VCaP (cell line): ENCODE measurements at regions not wholly inside any gene's neighbourhood (a gene's known extent, or its start where the extent isn't known, plus 50 kb on each side); places are given as distances from the start of the nearest gene placed in this dataset.

Source experiments
- H3K27ac ChIP-seq: fragments of 450-650 bp; 2 replicates; pipeline ENCODE4 v1.5.1; 2017
- TF ChIP-seq, protein P1 (sequence below): fragments of 450-650 bp; conservative IDR thresholded peaks from 2 replicates; pipeline ENCODE4 v1.5.1; 2017; ENCODE audit warnings: mild to moderate bottlenecking, moderate library complexity

DNA sequence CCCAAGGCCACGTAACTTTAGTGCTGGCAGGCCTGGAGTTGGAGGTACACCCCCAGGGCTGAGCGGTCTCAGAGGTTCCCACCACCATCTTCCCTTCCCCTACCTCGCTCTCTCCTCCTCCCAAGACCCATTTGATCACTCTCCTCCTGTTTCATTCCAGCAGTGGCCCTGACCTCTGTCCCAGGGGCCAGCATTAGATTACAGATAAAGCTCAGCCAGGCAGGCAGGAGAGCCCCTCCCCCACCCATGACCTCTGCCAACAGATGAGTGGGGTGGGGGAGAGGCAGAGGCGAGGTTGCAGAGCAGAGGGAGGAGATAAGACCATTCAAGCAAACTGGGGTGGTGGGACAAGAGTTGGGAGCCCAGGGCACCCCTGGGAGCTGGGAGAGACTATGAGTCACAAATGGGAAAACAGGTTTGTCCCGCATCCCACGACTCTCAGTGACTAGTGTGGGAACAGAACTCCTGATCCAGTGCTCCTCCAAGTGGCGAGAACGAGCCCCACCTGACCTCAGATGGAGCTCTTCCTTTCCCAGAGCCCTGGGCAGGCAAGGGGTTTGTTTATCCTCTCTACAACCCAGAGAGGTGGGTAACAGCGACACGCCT lies 367.9 kb downstream of the MN1 start:
- H3K27ac ChIP-seq, result no peak overlapping the region
- TF ChIP-seq, protein P1, sequence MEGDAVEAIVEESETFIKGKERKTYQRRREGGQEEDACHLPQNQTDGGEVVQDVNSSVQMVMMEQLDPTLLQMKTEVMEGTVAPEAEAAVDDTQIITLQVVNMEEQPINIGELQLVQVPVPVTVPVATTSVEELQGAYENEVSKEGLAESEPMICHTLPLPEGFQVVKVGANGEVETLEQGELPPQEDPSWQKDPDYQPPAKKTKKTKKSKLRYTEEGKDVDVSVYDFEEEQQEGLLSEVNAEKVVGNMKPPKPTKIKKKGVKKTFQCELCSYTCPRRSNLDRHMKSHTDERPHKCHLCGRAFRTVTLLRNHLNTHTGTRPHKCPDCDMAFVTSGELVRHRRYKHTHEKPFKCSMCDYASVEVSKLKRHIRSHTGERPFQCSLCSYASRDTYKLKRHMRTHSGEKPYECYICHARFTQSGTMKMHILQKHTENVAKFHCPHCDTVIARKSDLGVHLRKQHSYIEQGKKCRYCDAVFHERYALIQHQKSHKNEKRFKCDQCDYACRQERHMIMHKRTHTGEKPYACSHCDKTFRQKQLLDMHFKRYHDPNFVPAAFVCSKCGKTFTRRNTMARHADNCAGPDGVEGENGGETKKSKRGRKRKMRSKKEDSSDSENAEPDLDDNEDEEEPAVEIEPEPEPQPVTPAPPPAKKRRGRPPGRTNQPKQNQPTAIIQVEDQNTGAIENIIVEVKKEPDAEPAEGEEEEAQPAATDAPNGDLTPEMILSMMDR, result no peak

DNA sequence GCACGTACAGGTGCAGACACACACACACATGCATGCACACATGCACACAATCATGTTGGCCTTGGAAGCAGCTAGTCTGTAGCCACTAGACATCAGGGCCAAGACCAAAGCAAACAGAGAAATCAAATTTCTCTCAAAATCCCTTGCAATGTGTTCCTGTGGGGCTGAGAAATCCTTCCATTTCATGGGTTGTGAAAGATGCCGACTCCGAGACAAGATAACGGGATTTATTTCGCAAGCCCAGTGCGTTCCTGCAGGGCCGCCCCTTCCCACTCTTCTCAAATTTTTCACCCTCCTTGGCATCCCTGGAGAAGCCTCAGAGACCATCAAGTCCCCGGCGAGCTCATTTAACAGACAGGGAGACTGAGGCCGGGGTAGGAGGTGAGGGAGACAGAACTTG lies 366.7 kb downstream of the MN1 start:
- TF ChIP-seq, protein P1, result no peak
- H3K27ac ChIP-seq, result no peak overlapping the region

DNA sequence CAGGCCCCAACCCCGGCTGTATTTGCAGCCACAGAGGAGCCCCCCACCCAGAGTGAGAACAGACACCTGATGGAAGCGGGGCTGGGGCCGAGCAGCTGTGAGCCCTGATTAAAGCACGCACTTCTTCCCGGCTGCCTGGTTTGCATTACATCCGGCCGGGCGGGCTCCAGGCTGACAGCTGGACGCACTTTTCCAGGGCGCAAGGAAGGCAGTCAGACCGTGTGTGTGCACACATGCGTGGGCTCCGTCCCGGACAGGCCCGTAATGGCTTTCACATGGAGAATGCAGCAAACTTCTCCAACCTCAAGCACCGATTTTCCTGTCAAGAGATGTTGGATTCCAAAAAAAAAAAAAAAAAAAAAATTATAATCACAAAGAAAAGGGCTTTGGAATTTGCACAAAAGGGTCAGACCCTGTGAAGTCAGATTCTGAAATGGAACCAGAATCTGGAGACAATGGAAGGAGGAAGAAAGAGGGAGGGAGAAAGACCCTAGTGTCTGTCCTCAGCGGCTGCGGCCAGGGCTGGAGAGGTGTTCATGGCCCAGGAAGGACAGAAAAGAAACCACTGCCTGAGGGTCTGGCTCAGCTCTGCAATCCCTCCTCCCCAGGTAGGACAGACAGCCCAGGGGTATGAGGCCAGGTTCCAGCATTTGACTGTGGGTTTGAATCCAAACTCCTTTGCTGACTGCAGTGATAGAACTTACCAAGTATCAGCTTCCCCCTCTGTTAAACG lies 365.5 kb downstream of the MN1 start:
- H3K27ac ChIP-seq, result no peak overlapping the region
- TF ChIP-seq, protein P1, result no peak

DNA sequence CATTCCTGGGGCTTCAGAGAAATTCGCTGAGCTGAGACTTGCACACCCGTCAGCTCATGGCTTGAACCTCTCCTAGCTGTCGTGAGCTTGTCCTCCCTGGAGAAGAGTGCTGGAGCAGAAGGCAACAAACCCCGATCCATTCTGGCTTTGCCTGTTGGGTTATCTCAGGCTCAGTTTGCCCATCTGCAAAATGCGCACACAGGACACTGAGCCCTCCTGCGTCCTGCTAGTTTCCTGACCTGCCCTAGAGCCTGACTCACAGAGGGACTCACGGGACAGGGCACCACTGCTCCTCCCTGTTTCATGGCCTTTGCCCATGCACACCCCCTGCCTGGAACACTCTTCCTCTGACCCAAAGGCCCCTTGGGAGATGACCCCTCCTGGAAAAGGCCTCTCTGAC lies 365.0 kb downstream of the MN1 start:
- TF ChIP-seq, protein P1, result no peak
- H3K27ac ChIP-seq, result no peak overlapping the region

- TF ChIP-seq, protein P1, result no peak
- H3K27ac ChIP-seq, result no peak overlapping the region
These were observed 364.0 kb downstream of the MN1 start for GRCh38 chr22:27437570-27437969.

DNA sequence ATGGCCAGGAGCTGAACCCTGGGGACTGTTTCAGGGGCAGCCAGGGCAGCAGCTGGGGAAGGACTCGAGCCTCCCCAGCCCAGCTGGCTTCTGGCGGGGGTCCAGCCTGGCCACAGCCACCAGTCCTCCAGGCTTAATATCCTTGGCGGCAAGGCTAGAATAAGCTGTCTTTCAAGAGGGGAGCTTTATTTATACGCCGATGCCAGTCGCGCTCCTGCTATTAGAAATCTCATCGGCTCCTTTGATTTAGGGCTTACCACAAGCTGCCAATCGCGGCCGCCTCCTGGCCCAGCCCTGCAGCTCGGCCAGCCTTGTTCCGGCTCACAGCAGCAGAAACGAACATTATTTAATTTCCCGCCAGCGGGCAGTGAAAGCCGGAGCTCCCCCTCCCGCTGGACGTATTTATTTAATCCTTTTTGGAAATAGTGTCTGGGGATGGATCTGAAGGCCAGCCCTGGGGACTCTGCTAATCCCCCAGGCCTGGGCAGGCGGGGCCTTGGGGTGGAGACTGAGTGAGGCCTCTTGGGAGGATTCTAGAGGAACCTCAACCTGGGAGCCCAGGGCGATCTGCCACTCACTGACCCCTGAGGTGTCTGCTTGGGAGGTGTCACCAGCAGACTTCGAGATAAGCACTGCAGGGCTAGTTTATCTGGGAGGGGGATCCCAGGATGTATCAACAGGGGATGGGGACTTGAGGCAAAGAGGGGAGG lies 363.1 kb downstream of the MN1 start:
- TF ChIP-seq, protein P1, result no peak; the same call in 1 of the 2 replicates
- H3K27ac ChIP-seq, result peak overlapping the region; percentile 20; the same call in 1 of the 2 replicates

DNA sequence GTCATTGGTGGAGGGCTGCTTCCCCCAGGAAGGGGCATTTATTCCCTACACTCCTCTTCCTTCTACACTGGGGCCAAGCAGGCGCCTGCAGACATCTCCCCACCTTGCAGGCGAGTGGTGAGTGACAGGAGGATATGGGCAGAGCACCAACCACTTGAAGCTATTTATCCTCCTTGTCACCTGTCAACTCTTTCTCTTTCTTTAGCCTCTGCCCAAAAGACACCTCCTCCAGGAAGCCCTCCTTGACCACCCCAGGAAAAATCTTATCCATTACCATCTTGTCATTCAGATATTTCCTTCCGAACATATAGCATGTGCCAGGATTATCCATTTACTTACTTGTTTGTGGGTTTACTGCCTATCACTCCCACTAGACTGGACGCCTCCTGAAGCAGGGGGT lies 362.4 kb downstream of the MN1 start:
- no peak overlapping the region for H3K27ac ChIP-seq
- TF ChIP-seq, protein P1, result no peak
